ENCODE measurements at regions not wholly inside any gene's neighbourhood (a gene's known extent, or its start where the extent isn't known, plus 50 kb on each side); places are given as distances from the start of the nearest gene placed in this dataset.
"Not testable (repeated sequence)": the region's sequence is repeated elsewhere in the genome, so short reads cannot be mapped to it uniquely, and the experiment has no call there.

GRCh38 chr16:31975826-31976419 lies 102.3 kb downstream of the ZNF267 start:
- H3K4me3 Mint-ChIP-seq; H3K4me1 Mint-ChIP-seq (ENCODE audit: low read depth); DNase-seq; H3K27me3 Mint-ChIP-seq (ENCODE audit: insufficient read depth); H3K9me3 Mint-ChIP-seq; H3K27ac Mint-ChIP-seq; H3K36me3 Mint-ChIP-seq (ENCODE audit: low read depth): not testable (repeated sequence)

- not testable (repeated sequence) for H3K9me3 Mint-ChIP-seq; H3K36me3 Mint-ChIP-seq (ENCODE audit: low read depth); H3K4me1 Mint-ChIP-seq (ENCODE audit: low read depth); H3K27ac Mint-ChIP-seq; H3K4me3 Mint-ChIP-seq; DNase-seq; H3K27me3 Mint-ChIP-seq (ENCODE audit: insufficient read depth)
Measured at GRCh38 chr16:31978463-31978862, 104.9 kb downstream of the ZNF267 start.

DNA sequence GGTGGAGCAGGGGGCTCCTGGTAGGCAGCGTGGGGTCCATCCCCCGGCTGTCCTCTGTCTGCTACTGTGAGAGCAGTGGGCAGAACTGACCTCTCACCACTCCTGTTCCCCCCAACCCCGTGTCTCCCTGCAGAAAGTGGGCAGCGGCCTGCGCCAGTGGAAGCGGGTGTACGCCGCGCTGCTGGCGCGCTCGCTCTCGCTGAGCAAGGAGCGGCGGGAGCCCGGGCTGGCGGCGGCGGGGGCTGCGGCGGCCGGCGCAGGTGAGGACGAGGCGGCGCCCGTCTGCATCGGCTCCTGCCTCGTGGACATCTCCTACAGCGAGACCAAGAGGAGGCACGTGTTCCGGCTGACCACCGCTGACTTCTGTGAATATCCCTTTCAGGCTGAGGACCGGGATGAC lies 108.1 kb downstream of the ZNF267 start:
- H3K36me3 Mint-ChIP-seq (ENCODE audit: low read depth); H3K9me3 Mint-ChIP-seq; H3K4me1 Mint-ChIP-seq (ENCODE audit: low read depth); H3K27ac Mint-ChIP-seq; H3K27me3 Mint-ChIP-seq (ENCODE audit: insufficient read depth); H3K4me3 Mint-ChIP-seq; DNase-seq: not testable (repeated sequence)

- H3K4me1 Mint-ChIP-seq (ENCODE audit: low read depth); H3K4me3 Mint-ChIP-seq; H3K36me3 Mint-ChIP-seq (ENCODE audit: low read depth); H3K9me3 Mint-ChIP-seq; H3K27me3 Mint-ChIP-seq (ENCODE audit: insufficient read depth); DNase-seq; H3K27ac Mint-ChIP-seq: not testable (repeated sequence)
Measured at GRCh38 chr16:31982986-31983385, 109.4 kb downstream of the ZNF267 start.

- H3K36me3 Mint-ChIP-seq (ENCODE audit: low read depth); H3K4me3 Mint-ChIP-seq; H3K27ac Mint-ChIP-seq; DNase-seq; H3K27me3 Mint-ChIP-seq (ENCODE audit: insufficient read depth); H3K9me3 Mint-ChIP-seq; H3K4me1 Mint-ChIP-seq (ENCODE audit: low read depth): not testable (repeated sequence)
Measured at GRCh38 chr16:31983666-31984065, 110.1 kb downstream of the ZNF267 start.

DNA sequence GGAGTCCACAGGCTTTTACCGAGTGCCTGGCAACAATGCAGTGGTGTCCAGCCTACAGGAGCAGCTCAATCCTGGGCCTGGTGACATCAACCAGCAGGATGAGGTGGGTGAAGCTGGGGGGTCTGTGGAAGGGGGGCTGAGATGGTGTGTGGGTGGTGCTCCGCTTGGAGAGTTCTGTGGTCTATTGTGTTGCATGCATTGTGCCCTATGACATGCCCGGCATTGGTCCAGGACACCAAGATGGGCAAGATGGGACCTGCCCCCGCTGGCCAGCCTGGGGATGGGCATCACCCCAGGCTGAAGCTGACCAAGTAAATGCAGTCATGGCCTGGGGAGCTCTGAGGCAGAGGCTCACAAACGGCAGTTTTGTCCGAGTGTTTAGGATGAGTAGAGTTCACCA lies 113.3 kb downstream of the ZNF267 start:
- H3K27ac Mint-ChIP-seq; H3K4me1 Mint-ChIP-seq (ENCODE audit: low read depth); H3K27me3 Mint-ChIP-seq (ENCODE audit: insufficient read depth); H3K36me3 Mint-ChIP-seq (ENCODE audit: low read depth); DNase-seq; H3K4me3 Mint-ChIP-seq; H3K9me3 Mint-ChIP-seq: not testable (repeated sequence)

DNA sequence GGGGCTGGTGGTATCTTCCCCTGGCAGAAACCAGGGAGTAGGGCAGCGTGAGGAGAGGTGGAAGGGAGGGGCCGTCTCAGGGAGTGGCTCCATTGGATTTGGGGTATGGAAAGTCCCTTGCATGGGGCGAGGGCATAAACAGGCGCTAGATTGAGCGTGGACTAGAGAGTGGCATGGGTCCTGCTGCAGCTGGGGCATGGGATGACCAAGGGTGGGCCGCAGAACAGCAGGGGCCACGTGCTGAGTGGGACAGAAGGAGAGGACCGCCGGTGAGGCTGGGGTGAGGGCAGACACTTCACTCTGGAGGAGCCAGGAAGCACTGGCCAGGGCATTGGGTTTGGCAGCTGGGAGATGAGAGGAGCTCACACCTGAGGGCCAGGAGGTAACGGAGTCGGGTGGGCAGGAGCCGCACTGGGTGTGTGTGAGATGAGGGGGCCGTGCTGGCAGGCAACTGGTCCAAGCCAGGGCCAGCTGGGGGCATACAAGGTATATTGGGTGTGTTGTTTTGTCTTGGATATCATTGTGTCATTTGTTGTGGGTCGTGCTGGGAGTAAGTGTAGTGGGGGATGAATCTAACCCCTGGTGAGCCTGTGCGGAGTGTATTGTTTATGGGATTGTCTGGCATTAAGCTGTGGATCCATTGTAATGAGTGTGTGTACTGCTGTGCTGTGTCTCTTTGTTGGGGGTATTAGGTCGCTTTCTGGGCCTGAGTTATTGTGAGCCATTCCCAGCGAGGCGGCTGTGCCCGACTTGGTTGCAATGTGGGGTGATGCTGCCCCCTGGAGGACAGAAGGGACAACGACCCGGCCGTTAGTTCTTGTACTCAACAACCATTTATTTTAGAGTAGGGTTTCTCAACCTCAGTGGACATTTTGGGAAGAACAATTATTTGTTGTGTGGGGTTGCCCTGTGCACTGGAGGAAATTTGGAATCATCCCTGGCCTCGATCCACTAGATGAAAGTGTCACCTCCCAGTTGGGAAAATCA lies 115.3 kb downstream of the ZNF267 start:
- DNase-seq: peak; percentile 25
- H3K36me3 Mint-ChIP-seq (ENCODE audit: low read depth); H3K27ac Mint-ChIP-seq; H3K27me3 Mint-ChIP-seq (ENCODE audit: insufficient read depth); H3K4me3 Mint-ChIP-seq; H3K4me1 Mint-ChIP-seq (ENCODE audit: low read depth); H3K9me3 Mint-ChIP-seq: not testable (repeated sequence)
- peak; percentile 57 for TF ChIP-seq CTCF (IDR thresholded peaks at IDR 0.05)

DNA sequence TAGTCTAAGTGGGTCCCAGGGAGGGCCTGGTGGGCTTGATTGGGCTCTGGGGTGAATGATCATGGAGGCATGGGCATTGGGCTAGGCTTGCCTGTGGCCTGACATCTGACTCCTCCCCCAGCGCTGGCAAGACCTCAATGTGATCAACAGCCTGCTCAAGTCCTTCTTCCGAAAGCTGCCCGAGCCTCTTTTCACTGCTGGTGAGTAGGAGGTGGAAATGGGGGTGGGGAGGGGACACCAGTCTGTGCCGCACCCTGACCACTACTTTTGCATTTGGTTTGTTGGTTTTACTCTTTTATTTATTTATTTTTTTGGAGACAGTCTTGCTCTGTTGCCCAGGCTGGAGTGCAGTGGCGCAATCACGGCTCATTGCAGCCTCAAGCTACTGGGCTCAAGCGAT lies 116.7 kb downstream of the ZNF267 start:
- H3K27ac Mint-ChIP-seq; H3K4me1 Mint-ChIP-seq (ENCODE audit: low read depth); H3K36me3 Mint-ChIP-seq (ENCODE audit: low read depth); DNase-seq; H3K9me3 Mint-ChIP-seq; H3K4me3 Mint-ChIP-seq; H3K27me3 Mint-ChIP-seq (ENCODE audit: insufficient read depth): not testable (repeated sequence)

GRCh38 chr16:31990980-31991379 lies 117.4 kb downstream of the ZNF267 start:
- DNase-seq; H3K4me1 Mint-ChIP-seq (ENCODE audit: low read depth); H3K36me3 Mint-ChIP-seq (ENCODE audit: low read depth); H3K4me3 Mint-ChIP-seq; H3K27ac Mint-ChIP-seq; H3K27me3 Mint-ChIP-seq (ENCODE audit: insufficient read depth); H3K9me3 Mint-ChIP-seq: not testable (repeated sequence)

Data from HFFc6 (cell line).